ENCODE measurements at regions not wholly inside any gene's neighbourhood (a gene's known extent, or its start where the extent isn't known, plus 50 kb on each side); places are given as distances from the start of the nearest gene placed in this dataset.
"Not testable (repeated sequence)": the region's sequence is repeated elsewhere in the genome, so short reads cannot be mapped to it uniquely, and the experiment has no call there.

- no peak for DNase-seq (ENCODE audit: low read depth in 2 of 2)
Observed at GRCh38 chr2:183456177-183456576, 331.9 kb downstream of the NUP35 start.

GRCh38 chr2:183458460-183458859 lies 334.2 kb downstream of the NUP35 start:
- DNase-seq (ENCODE audit: low read depth in 2 of 2) = no peak

GRCh38 chr2:183459466-183459865 lies 335.2 kb downstream of the NUP35 start:
- DNase-seq (ENCODE audit: low read depth in 2 of 2) = no peak

- no peak for DNase-seq (ENCODE audit: low read depth in 2 of 2)
Observed at GRCh38 chr2:183463821-183464220, 339.6 kb downstream of the NUP35 start.

- DNase-seq (ENCODE audit: low read depth in 2 of 2) = no peak
Observed at GRCh38 chr2:183465048-183465447, 340.8 kb downstream of the NUP35 start.

- DNase-seq (ENCODE audit: low read depth in 2 of 2) = no peak
Observed at GRCh38 chr2:183474912-183475695, 350.9 kb downstream of the NUP35 start.

GRCh38 chr2:183476490-183476889 lies 352.2 kb downstream of the NUP35 start:
- DNase-seq (ENCODE audit: low read depth in 2 of 2) = no peak

GRCh38 chr2:183477296-183477695 lies 353.1 kb downstream of the NUP35 start:
- no peak for DNase-seq (ENCODE audit: low read depth in 2 of 2)

- not testable (repeated sequence) for DNase-seq (ENCODE audit: low read depth in 2 of 2)
Observed at GRCh38 chr2:183478941-183479595, 354.8 kb downstream of the NUP35 start.

GRCh38 chr2:183487326-183487725 lies 363.1 kb downstream of the NUP35 start:
- DNase-seq (ENCODE audit: low read depth in 2 of 2) = no peak

- no peak for DNase-seq (ENCODE audit: low read depth in 2 of 2)
Observed at GRCh38 chr2:183488421-183488820, 364.2 kb downstream of the NUP35 start.

- no peak for DNase-seq (ENCODE audit: low read depth in 2 of 2)
Observed at GRCh38 chr2:183490489-183490888, 366.2 kb downstream of the NUP35 start.

GRCh38 chr2:183490914-183491313 lies 366.7 kb downstream of the NUP35 start:
- no peak for DNase-seq (ENCODE audit: low read depth in 2 of 2)

- no peak for DNase-seq (ENCODE audit: low read depth in 2 of 2)
Observed at GRCh38 chr2:183493040-183493439, 368.8 kb downstream of the NUP35 start.

- DNase-seq (ENCODE audit: low read depth in 2 of 2) = no peak
Observed at GRCh38 chr2:183495079-183495478, 370.8 kb downstream of the NUP35 start.

GRCh38 chr2:183495589-183496267 lies 371.5 kb downstream of the NUP35 start:
- no peak for DNase-seq (ENCODE audit: low read depth in 2 of 2)

- no peak for DNase-seq (ENCODE audit: low read depth in 2 of 2)
Observed at GRCh38 chr2:183497861-183498260, 373.6 kb downstream of the NUP35 start.

GRCh38 chr2:183505911-183506310 lies 381.7 kb downstream of the NUP35 start:
- no peak for DNase-seq (ENCODE audit: low read depth in 2 of 2)

GRCh38 chr2:183511154-183511553 lies 386.9 kb downstream of the NUP35 start:
- DNase-seq (ENCODE audit: low read depth in 2 of 2) = no peak

GRCh38 chr2:183519371-183520056 lies 395.3 kb downstream of the NUP35 start:
- no peak for DNase-seq (ENCODE audit: low read depth in 2 of 2)

GRCh38 chr2:183521911-183522310 lies 397.7 kb downstream of the NUP35 start:
- no peak for DNase-seq (ENCODE audit: low read depth in 2 of 2)

All from fibroblast of skin of left biceps (primary cell).